Stimulated activated naive B cell treated with anti-CD40 and anti-IgM and Interleukin-4, amounts not matched to agents 10 μg/mL and 1 μg/mL and 100 μg/mL, for 72 hours (primary cell): ENCODE measurements at regions not wholly inside any gene's neighbourhood (a gene's known extent, or its start where the extent isn't known, plus 50 kb on each side); places are given as distances from the start of the nearest gene placed in this dataset.

Experiments used
- ATAC-seq, 2 donors: fragments of 150-1000 bp; cut with Tn5 transposase; replicated peaks; 2 replicates each; pipeline ENCODE4 v1.10.0; 2021; ENCODE audit warnings: moderate library complexity in 1 of 2
- DNase-seq: peaks from one replicate; pipeline ENCODE4 v3.0.0; 2021
- H3K27ac Mint-ChIP-seq: one replicate; pipeline ENCODE4 v1.8.0; 2022; ENCODE audit warnings: mild to moderate bottlenecking, mixed read lengths
- H3K27me3 Mint-ChIP-seq, 2 donors: one replicate each; pipeline ENCODE4 v1.8.0; 2022; ENCODE audit warnings: mixed read lengths in 2 of 2
- H3K36me3 Mint-ChIP-seq, 2 donors: one replicate each; pipeline ENCODE4 v1.8.0; 2022; ENCODE audit warnings: mixed read lengths in 2 of 2, mild to moderate bottlenecking in 1 of 2
- H3K4me1 Mint-ChIP-seq, 2 donors: one replicate each; pipeline ENCODE4 v1.8.0; 2022; ENCODE audit warnings: mixed read lengths in 2 of 2, mild to moderate bottlenecking in 1 of 2
- H3K4me3 Mint-ChIP-seq, 2 donors: one replicate each; pipeline ENCODE4 v1.8.0; 2022; ENCODE audit warnings: mild to moderate bottlenecking in 2 of 2, mixed read lengths in 2 of 2, moderate library complexity in 1 of 2
- H3K9me3 Mint-ChIP-seq, 2 donors: one replicate each; pipeline ENCODE4 v1.8.0; 2022; ENCODE audit warnings: mixed read lengths in 2 of 2, mild to moderate bottlenecking in 1 of 2

- DNase-seq, result no peak
- no peak overlapping the region for H3K27ac Mint-ChIP-seq
- no peak overlapping the region for H3K4me3 Mint-ChIP-seq
- no peaks in the 10 kb centered on the region for H3K4me1 Mint-ChIP-seq
- H3K9me3 Mint-ChIP-seq, result no peaks in the 10 kb centered on the region
- H3K36me3 Mint-ChIP-seq, result no peaks in the 10 kb centered on the region
- ATAC-seq, result no peak
- H3K27me3 Mint-ChIP-seq, result peaks cover 0 to 8% of the 10 kb centered on the region in 2 donors
These were observed 196.4 kb upstream of the PARP11 start for GRCh38 chr12:4069670-4070010.

DNA sequence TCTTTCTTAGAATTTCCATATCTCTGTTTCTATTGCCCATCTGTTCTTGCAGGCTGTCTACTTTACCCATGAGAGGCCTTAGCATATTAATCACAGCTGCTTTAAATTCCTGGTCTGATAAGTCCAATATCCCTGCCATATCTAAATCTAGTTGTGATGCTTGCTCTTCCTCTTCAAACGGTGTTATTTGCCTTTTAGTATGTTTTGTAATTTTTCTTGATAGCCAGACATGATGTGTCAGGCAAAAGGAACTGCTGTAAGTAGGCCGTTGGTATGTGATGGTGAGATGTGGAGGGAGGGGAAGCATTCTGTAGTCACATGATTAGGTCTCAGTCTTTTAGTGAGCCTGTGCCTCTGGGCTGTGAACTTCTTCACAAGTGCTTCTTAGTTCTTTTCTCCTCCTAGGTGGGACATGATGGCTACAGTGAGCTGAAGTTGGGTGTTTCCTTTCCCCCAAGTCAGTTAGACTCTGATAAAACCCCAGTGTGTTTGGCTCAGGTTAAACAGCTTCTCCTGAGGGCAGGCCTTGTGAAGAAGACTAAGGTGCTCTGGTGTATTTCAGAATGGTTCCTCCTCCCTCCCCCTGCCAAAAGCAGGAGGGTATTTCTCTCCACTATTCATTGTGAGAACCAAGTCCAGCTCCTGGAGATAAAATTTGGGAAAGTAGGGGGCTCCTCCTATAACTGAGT, 195.9 kb upstream of the PARP11 start:
- ATAC-seq, result no peak
- Mint-ChIP-seq H3K27ac (no peak overlapping the region), H3K27me3 (peaks cover 0 to 7% of the 10 kb centered on the region in 2 donors), H3K36me3 (no peaks in the 10 kb centered on the region), H3K4me1 (no peaks in the 10 kb centered on the region), H3K9me3 (no peaks in the 10 kb centered on the region), H3K4me3 (no peak overlapping the region)
- DNase-seq, result no peak

DNA sequence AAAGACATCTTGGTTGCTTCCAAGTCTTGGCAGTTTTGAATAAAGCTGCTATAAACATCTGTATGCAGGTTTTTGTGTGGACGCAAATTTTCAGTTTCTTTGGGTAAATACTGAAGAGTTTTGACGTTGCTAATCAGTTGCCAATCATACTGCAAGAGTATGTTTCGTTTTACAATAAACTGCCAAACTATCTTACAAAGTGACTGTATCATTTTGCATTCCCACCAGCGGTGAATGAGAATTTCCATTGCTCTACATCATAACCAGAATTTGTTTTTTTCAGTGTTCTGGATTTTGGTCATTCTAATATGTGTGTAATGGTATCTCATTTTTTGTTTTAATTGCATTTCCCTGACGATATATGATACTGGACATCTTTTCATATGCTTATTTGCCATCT, 190.8 kb upstream of the PARP11 start:
- H3K4me3 Mint-ChIP-seq, result no peak overlapping the region
- H3K27ac Mint-ChIP-seq, result no peak overlapping the region
- no peaks in the 10 kb centered on the region for H3K9me3 Mint-ChIP-seq
- no peaks in the 10 kb centered on the region for H3K36me3 Mint-ChIP-seq
- ATAC-seq, result no peak
- no peaks in the 10 kb centered on the region for H3K4me1 Mint-ChIP-seq
- H3K27me3 Mint-ChIP-seq, result peaks cover 6 to 7% of the 10 kb centered on the region in 2 donors
- DNase-seq, result no peak

DNA sequence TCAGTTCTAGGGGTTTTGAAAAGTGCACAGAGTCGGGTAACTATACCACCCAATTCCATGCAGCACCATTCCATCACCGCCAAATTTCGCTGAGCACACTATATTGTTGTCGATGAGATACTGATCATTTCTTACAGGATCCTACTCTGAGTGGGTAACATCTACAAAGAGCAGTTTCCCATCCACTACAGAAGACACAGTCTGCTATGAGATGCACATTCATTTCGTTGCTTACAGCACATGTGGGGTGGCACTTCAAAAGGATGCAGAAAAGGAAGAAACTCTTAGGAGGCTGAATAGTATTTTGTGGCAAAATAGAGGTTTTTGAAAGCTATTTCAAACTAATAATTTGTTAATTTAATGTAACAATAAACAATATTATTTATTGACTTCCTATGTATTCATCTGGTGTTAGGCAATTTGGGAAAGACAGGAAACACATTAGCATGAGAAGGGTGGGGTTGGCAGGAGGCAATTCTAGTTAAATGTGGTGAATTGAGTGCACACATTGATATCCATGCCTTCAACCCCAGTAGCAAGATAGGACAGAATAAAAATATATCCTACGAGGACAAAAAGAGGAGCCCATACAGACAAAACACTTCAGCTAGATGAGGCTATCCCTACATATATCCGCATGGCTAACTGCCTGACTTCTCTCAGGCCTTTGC, 186.8 kb upstream of the PARP11 start:
- ATAC-seq (no peak), DNase-seq (no peak)
- no peaks in the 10 kb centered on the region for H3K36me3 Mint-ChIP-seq
- no peaks in the 10 kb centered on the region for H3K4me1 Mint-ChIP-seq
- H3K9me3 Mint-ChIP-seq, result no peaks in the 10 kb centered on the region
- H3K4me3 Mint-ChIP-seq, result no peak overlapping the region
- peaks cover 17 to 25% of the 10 kb centered on the region in 2 donors for H3K27me3 Mint-ChIP-seq
- no peak overlapping the region for H3K27ac Mint-ChIP-seq

DNA sequence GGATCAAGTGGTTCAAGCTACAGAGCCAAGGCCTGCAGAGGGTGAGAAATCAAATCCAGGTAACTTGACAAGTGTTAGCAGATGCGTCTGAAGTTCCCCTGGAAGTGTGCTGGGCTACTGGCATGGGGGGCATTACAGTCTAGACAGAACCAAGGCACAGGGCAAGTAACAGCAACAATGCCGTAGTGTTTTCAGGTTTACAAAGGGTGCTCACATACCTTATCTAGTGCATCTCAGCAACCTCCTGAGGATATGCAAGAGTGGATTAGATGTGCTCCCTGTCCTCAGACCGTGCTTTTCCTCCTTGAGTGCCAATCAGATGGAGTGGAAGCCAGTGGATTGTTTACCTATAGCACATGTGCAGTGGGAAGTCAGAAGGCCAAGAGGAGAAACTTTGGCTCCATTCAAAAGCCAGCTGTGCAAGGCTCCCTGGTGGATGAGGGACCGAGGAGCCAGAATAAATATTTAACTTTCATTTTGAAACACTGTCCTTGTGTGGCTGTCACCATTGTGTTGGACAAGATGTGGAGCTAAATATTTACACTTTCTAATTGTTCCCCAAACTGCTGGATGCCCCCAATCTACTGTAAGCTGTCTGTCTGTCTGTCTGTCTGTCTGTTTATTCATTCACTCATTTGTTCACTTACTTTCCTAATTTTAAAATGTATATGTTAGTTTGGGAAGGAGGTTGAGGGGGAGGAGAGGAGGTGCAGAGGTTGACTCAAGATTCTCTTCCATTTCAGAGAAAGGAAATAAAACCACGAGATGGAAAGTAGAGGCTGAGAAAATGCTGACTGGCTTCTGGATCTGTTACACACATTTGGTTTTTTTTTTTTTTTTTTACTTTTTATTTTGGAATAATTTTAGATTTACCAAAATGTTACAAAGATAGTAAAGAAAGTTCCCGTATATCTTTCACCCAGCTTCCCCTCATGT, 184.0 kb upstream of the PARP11 start:
- no peak overlapping the region for H3K4me3 Mint-ChIP-seq
- peak overlapping the region; percentile 49 for H3K27ac Mint-ChIP-seq
- ATAC-seq (no peak), DNase-seq (no peak)
- no peaks in the 10 kb centered on the region for H3K36me3 Mint-ChIP-seq
- H3K9me3 Mint-ChIP-seq, result no peaks in the 10 kb centered on the region
- peaks cover 17 to 25% of the 10 kb centered on the region in 2 donors for H3K27me3 Mint-ChIP-seq
- H3K4me1 Mint-ChIP-seq, result no peaks in the 10 kb centered on the region

DNA sequence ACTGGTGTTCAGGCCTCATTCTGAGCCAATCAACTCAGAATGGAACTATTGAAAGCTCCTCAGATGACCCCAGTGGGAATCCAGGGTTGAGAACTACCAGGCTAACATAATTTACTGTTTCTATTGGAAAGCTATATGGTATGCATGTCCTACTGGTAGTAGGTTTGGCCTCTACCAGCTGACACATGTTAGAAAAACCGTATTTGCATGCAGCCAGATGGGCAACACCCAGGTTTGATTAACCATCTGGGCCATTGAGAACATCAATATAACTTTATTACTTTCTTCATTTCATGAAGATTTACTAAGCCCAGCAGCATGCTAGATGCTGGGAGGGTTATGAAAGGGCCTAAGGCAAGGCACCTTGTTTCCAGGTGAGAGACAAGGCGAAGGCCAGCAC, 181.4 kb upstream of the PARP11 start:
- Mint-ChIP-seq H3K27ac (no peak overlapping the region), H3K36me3 (no peaks in the 10 kb centered on the region), H3K4me1 (no peaks in the 10 kb centered on the region), H3K9me3 (no peaks in the 10 kb centered on the region), H3K27me3 (peaks cover 17 to 24% of the 10 kb centered on the region in 2 donors), H3K4me3 (no peak overlapping the region)
- no peak for ATAC-seq
- DNase-seq, result no peak

GRCh38 chr12:4052691-4053090, 179.5 kb upstream of the PARP11 start:
- no peak for ATAC-seq
- H3K4me1 Mint-ChIP-seq, result no peaks in the 10 kb centered on the region
- H3K27me3 Mint-ChIP-seq, result peaks cover 6 to 11% of the 10 kb centered on the region in 2 donors
- H3K36me3 Mint-ChIP-seq, result no peaks in the 10 kb centered on the region
- H3K4me3 Mint-ChIP-seq, result no peak overlapping the region
- H3K9me3 Mint-ChIP-seq, result no peaks in the 10 kb centered on the region
- H3K27ac Mint-ChIP-seq, result no peak overlapping the region
- DNase-seq, result no peak

DNA sequence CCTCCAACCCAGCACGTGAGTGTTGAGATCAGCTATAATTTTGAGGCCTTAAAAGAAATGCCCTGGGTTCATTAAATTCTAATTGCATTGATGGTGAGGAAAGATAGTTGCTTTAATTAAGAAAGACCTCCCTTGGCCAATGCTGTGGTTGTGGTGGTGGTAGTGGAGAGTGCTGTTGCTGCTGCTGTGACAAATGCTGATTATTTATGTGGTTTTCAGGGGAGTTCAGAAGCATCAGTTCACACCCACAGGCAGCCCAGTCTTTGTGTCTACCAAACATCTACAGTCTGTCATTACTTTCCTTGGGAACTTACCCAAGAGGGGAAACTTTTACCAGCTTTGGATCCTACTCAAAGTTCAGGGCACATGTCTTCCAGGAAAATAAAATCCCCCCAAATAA, 178.4 kb upstream of the PARP11 start:
- no peak for ATAC-seq
- no peak overlapping the region for H3K4me3 Mint-ChIP-seq
- H3K27me3 Mint-ChIP-seq, result peaks cover 7 to 9% of the 10 kb centered on the region in 2 donors
- no peak overlapping the region for H3K27ac Mint-ChIP-seq
- no peaks in the 10 kb centered on the region for H3K9me3 Mint-ChIP-seq
- no peak for DNase-seq
- no peaks in the 10 kb centered on the region for H3K36me3 Mint-ChIP-seq
- peaks cover 0 to 2% of the 10 kb centered on the region in 2 donors for H3K4me1 Mint-ChIP-seq

DNA sequence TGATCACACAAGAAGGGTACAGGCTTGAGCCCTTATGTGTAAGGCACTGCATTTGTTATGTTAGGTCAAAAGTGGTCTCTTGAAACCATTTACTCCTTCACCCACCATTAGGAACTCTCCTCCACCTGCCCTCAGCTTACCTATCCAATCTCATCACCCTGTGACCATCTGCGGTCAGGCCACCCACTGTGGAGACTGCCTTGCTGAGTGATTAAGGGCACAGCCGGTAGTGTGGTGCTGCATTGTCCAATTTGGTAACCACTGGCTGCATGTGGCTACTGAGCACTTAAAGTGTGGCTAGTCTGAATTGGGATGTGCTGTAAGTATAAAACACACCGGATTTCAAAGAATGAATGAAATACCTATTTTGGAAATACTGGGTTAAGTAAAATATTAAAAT, 177.1 kb upstream of the PARP11 start:
- ATAC-seq (no peak), DNase-seq (no peak)
- Mint-ChIP-seq H3K4me3 (no peak overlapping the region), H3K27me3 (peaks cover 8 to 9% of the 10 kb centered on the region in 2 donors), H3K27ac (no peak overlapping the region), H3K4me1 (peaks cover 0 to 7% of the 10 kb centered on the region in 2 donors), H3K36me3 (no peaks in the 10 kb centered on the region), H3K9me3 (no peaks in the 10 kb centered on the region)

DNA sequence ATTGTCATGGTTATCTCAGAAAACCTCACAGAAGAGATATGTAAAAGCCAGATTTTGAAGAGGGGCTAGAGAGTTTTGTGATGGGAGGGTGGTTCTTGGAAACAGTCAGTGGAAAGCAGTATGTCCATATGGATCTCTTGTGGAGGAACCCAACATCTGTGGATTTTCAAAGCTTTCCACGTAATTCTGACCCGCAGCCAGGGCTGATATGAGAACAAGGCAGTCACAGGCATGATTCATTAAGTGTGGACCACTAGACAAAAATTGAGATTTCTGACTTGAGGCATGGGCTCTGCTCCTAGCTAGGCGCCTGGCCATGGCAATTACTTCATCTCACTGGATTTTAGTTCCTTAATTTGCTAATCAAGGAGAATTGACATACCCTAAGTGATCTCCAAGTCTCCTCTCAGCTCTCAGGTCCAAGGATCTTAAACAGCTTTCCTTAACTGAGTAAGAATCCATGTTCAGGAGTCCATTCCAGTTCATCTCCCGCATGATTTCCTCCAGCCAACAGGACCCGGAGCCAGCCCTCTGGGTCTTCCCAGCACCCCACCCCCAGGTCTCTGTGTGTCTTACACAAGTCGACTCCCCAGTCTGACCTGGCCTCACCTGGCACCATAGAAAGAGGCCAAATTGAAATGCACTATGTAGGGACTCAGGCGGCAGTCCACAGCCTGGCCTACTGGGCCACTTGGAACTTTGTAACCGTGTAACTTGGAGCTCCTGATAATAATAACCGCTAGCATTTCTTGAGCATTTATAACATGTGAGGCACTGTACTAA, 176.3 kb upstream of the PARP11 start:
- Mint-ChIP-seq H3K36me3 (no peaks in the 10 kb centered on the region), H3K4me3 (no peak overlapping the region), H3K4me1 (peaks cover 0 to 7% of the 10 kb centered on the region in 2 donors), H3K27me3 (peaks cover 8 to 14% of the 10 kb centered on the region in 2 donors), H3K9me3 (no peaks in the 10 kb centered on the region), H3K27ac (no peak overlapping the region)
- ATAC-seq, result no peak
- no peak for DNase-seq

GRCh38 chr12:4047421-4047820, 174.2 kb upstream of the PARP11 start:
- H3K27ac Mint-ChIP-seq, result no peak overlapping the region
- no peaks in the 10 kb centered on the region for H3K36me3 Mint-ChIP-seq
- H3K4me1 Mint-ChIP-seq, result peaks cover 0 to 7% of the 10 kb centered on the region in 2 donors
- ATAC-seq (no peak), DNase-seq (no peak)
- H3K4me3 Mint-ChIP-seq, result no peak overlapping the region
- H3K27me3 Mint-ChIP-seq, result peaks cover 8 to 17% of the 10 kb centered on the region in 2 donors
- H3K9me3 Mint-ChIP-seq, result no peaks in the 10 kb centered on the region

- ATAC-seq (no peak), DNase-seq (no peak)
- Mint-ChIP-seq H3K27me3 (peaks cover 8 to 21% of the 10 kb centered on the region in 2 donors), H3K9me3 (no peaks in the 10 kb centered on the region), H3K4me1 (peaks cover 0 to 7% of the 10 kb centered on the region in 2 donors), H3K27ac (no peak overlapping the region), H3K36me3 (no peaks in the 10 kb centered on the region), H3K4me3 (no peak overlapping the region)
These were observed 173.3 kb upstream of the PARP11 start for GRCh38 chr12:4046495-4046840.

DNA sequence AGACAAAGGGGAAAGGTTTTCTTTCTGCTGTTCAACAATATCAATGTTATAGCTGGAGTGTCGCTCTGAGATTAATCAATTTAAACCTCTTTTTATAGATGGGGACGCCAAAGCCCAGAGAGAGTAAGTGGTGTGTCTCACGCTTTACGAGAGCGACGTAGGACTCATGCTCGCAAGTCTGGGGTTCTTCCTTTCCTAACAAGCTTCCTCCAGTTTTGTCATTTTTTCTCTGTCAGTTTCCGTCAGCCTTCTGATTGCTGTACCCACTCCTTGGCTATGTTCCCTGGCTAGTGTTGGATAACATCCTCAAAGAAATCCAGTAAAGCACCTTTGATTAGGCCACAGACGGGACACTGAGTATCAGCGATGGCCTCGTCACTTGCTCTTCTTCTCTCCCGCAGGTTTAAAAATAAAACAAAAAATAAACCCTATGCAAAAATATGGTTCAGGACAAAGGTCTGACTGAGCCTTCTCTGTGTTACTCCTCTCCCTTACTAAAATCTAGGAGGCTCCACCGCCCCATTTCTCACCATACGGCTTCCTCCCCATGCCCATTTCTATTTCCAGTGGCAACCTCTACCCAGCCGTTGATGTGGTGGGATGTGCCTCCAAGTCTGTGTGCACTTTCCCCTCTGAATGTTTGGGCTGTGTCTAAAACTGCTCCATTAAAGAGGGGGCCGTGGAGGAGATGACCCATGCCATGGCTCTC, 172.7 kb upstream of the PARP11 start:
- ATAC-seq, result no peak

More for the DNA sequence above, 172.7 kb upstream of the PARP11 start:
- Mint-ChIP-seq H3K4me1 (peaks cover 0 to 7% of the 10 kb centered on the region in 2 donors), H3K27ac (no peak overlapping the region), H3K36me3 (no peaks in the 10 kb centered on the region), H3K27me3 (peaks cover 8 to 23% of the 10 kb centered on the region in 2 donors), H3K4me3 (no peak overlapping the region), H3K9me3 (no peaks in the 10 kb centered on the region)
- no peak for DNase-seq
